Transverse colon (tissue), 4 donors: ENCODE measurements at regions not wholly inside any gene's neighbourhood (a gene's known extent, or its start where the extent isn't known, plus 50 kb on each side); places are given as distances from the start of the nearest gene placed in this dataset.

Experiments
- DNase-seq: peaks from one replicate; pipeline ENCODE4 v3.0.0-alpha.2; 2019
- H3K27ac ChIP-seq, 4 donors: fragments of 200-600 bp; sonication (generic); 2 replicates each; pipeline ENCODE4 v1.5.1; 2016 to 2018; ENCODE audit warnings: inconsistent platforms in 4 of 4
- H3K27me3 ChIP-seq: fragments of 200-600 bp; sonication (generic); 2 replicates; pipeline ENCODE4 v1.5.1; 2017; ENCODE audit warnings: inconsistent platforms
- H3K36me3 ChIP-seq, 4 donors: fragments of 200-600 bp; sonication (generic); 2 replicates each; pipeline ENCODE4 v1.5.1; 2017 to 2019; ENCODE audit warnings: inconsistent platforms in 4 of 4
- H3K4me1 ChIP-seq, 4 donors: fragments of 200-600 bp; sonication (generic); 2 replicates each; pipeline ENCODE4 v1.5.1; 2017 to 2020; ENCODE audit warnings: inconsistent platforms in 4 of 4
- H3K4me3 ChIP-seq, 4 donors: fragments of 200-600 bp; sonication (generic); 1 replicate in 1 of 4; 2 replicates in 3 of 4; pipeline versions ENCODE4 v1.5.1 to v1.6.1; 2017 to 2019; ENCODE audit warnings: inconsistent platforms in 4 of 4
- H3K9me3 ChIP-seq, 2 donors: fragments of 200-600 bp; sonication (generic); 2 replicates each; pipeline ENCODE4 v1.5.1; 2017 to 2019; ENCODE audit warnings: inconsistent platforms in 2 of 2
- EP300 ChIP-seq: sonication (generic); formaldehyde crosslinking; IDR thresholded peaks from one replicate; pipeline ENCODE4 v1.6.1; 2017; ENCODE audit warnings: antibody characterized with exemption, low read depth
- POLR2A ChIP-seq: fragments of 450-650 bp; IDR thresholded peaks from one replicate; pipeline ENCODE4 v1.6.1; 2016; ENCODE audit warnings: antibody characterized with exemption, mild to moderate bottlenecking, moderate library complexity
- POLR2AphosphoS5 ChIP-seq, 3 donors: sonication (generic); formaldehyde crosslinking; IDR thresholded peaks; one replicate each; pipeline ENCODE4 v1.6.1; 2016; ENCODE audit warnings: antibody characterized with exemption in 3 of 3
- WGBS, 2 donors: methylation state at CpG; one replicate each; pipeline ENCODE4 v1.1.5; 2018; ENCODE audit warnings: low coverage in 1 of 2; 5-methylcytosine and 5-hydroxymethylcytosine counted together
- in situ Hi-C, 4 donors: fragments of 200-750 bp; cut with MboI; loops; one replicate each; pipeline versions ENCODE4 v1.15.0 to v1.15.1; 2017; ENCODE audit warnings: low sequenced_read_pairs in 3 of 4, low pct_ligation_motif_present in 1 of 4, low pct_unique_long_range_greater_than_20kb in 1 of 4
- intact Hi-C: fragments of 100-400 bp; cut with DNase I; formaldehyde crosslinking; loops from one replicate; pipeline ENCODE4 v1.15.1; 2023; ENCODE audit warnings: low total_unique reads
- TF ChIP-seq, protein P1 (sequence below), 5 experiments: fragments of 200-600 bp in 3 of 5; fragments of 450-650 bp in 2 of 5; sonication (generic) in 3 of 5; IDR thresholded peaks; 1 replicate in 2 of 5; 2 replicates in 3 of 5; pipeline ENCODE4 v1.5.1; 2016 to 2017; ENCODE audit warnings: antibody characterized with exemption in 5 of 5, inconsistent platforms in 3 of 5, mild to moderate bottlenecking in 2 of 5, moderate library complexity in 1 of 5

DNA sequence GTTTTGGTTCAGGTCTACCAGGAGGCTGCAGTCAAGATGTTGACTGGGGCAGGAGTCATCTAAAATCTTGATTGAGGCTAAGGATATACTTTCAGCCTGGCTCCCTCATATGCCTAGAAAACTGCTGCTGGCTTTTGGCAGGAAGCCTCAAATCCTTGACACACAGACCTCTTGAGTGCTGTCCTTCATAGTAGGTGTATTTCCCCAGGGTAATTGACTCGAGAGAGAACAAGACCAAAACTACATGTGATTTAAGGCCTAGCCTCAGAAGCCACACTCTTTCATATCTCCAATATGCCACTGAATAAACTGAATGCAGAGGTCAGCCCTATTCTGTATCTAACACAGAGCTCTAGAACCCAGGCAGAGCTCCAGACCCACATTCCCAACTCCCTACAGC is 402.3 kb upstream of the ADAMTS16 start:
- TF ChIP-seq POLR2AphosphoS5 (IDR thresholded peaks at IDR 0.05): no peak
- TF ChIP-seq, protein P1, sequence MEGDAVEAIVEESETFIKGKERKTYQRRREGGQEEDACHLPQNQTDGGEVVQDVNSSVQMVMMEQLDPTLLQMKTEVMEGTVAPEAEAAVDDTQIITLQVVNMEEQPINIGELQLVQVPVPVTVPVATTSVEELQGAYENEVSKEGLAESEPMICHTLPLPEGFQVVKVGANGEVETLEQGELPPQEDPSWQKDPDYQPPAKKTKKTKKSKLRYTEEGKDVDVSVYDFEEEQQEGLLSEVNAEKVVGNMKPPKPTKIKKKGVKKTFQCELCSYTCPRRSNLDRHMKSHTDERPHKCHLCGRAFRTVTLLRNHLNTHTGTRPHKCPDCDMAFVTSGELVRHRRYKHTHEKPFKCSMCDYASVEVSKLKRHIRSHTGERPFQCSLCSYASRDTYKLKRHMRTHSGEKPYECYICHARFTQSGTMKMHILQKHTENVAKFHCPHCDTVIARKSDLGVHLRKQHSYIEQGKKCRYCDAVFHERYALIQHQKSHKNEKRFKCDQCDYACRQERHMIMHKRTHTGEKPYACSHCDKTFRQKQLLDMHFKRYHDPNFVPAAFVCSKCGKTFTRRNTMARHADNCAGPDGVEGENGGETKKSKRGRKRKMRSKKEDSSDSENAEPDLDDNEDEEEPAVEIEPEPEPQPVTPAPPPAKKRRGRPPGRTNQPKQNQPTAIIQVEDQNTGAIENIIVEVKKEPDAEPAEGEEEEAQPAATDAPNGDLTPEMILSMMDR (IDR thresholded peaks at IDR 0.05): no peak
- no peak for TF ChIP-seq POLR2A
- no peak for TF ChIP-seq EP300
- H3K4me1 ChIP-seq: no peaks in the 10 kb centered on the region
- no peaks in the 10 kb centered on the region for H3K27me3 ChIP-seq
- H3K27ac ChIP-seq: no peak overlapping the region
- no peaks in the 10 kb centered on the region for H3K36me3 ChIP-seq
- no peak overlapping the region for H3K4me3 ChIP-seq
- WGBS, 2 donors: 29% methylated on average over 1 of the region's 1 CpG; no CpG with 5 or more reads in 1 of the 2 donors
- H3K9me3 ChIP-seq: no peaks in the 10 kb centered on the region
- no peak for DNase-seq
- in situ Hi-C loops: no loop called here
- intact Hi-C loops: no loop called here

DNA sequence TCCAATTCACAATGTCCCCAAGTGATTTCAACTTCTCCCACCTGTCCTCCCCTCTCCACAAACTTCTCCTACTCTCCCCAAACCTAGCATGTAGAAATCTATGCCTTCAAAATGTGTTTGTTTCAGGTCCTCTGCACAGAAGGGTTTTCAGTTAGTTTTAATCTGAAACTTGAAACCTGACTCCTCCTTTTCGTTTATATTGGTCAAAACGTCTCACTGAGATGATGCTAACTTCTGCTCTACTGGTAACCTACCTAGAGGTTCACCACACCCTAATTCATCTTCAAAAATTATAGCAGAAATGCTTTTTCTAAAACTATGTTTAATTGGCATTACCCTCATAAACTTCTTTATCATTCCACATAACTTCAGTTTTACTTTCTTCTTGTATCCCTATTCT is 401.8 kb upstream of the ADAMTS16 start:
- intact Hi-C loops (no loop called here), in situ Hi-C loops (no loop called here)
- no peaks in the 10 kb centered on the region for H3K9me3 ChIP-seq

DNA sequence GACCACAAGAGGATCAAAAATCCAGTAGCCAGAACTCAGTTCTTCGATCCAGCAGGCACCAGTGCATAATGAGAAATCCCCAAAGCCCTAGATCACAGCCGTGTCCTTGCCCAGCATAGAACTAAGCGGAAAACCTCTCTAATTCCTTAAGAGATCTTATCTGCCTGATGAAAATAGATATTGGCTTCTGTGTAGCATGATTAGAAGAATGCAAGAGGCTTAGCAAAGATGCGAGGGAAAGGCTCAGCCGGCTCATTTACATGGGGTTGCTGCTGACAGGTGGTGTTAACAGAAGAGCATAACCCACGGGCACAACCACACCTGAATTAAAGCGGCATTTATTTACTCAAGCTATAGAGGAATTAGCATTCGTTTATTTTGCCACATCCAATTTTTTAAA is 400.0 kb upstream of the ADAMTS16 start:
- TF ChIP-seq, protein P1 (IDR thresholded peaks at IDR 0.05): no peak
- TF ChIP-seq EP300 (no peak), POLR2AphosphoS5 (IDR thresholded peaks at IDR 0.05) (no peak), POLR2A (no peak)
- Histone ChIP-seq H3K4me3 (no peak overlapping the region), H3K9me3 (no peaks in the 10 kb centered on the region), H3K36me3 (no peaks in the 10 kb centered on the region), H3K4me1 (no peaks in the 10 kb centered on the region), H3K27me3 (no peaks in the 10 kb centered on the region), H3K27ac (no peak overlapping the region)
- 60 to 70% methylated on average over 6 to 8 of the region's 8 CpGs for WGBS, 2 donors
- in situ Hi-C loops: no loop called here
- no peak for DNase-seq
- intact Hi-C loops: no loop called here

More for the DNA sequence above, 401.8 kb upstream of the ADAMTS16 start:
- H3K4me1 ChIP-seq: no peaks in the 10 kb centered on the region
- H3K27ac ChIP-seq: no peak overlapping the region
- DNase-seq: no peak
- no peaks in the 10 kb centered on the region for H3K27me3 ChIP-seq
- TF ChIP-seq POLR2A (no peak), POLR2AphosphoS5 (IDR thresholded peaks at IDR 0.05) (no peak), EP300 (no peak)
- TF ChIP-seq, protein P1 (IDR thresholded peaks at IDR 0.05): no peak
- 24 to 54% methylated on average over 2 of the region's 2 CpGs for WGBS, 2 donors
- no peaks in the 10 kb centered on the region for H3K36me3 ChIP-seq
- H3K4me3 ChIP-seq: no peak overlapping the region

DNA sequence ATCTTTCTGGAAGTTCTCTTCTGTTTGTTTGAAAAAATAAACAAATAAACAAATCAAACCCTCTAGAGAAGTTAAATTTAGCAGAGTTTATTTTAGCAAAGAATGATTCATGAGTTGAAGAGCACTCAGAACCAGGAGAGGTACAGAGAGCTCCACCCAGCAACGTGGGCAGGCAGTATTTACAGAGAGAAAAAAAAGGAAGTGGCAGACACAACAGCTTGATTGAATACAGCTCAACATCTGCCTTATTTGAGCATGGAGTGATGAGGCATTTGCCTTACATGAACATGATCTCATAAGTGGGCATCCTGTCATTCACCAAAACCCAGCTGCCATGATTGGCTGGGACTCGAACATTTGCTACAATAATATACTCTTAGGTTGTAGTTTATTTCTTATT is 381.6 kb upstream of the ADAMTS16 start:
- in situ Hi-C loops: no loop called here

More for the DNA sequence above, 381.6 kb upstream of the ADAMTS16 start:
- TF ChIP-seq POLR2A (no peak), EP300 (no peak), POLR2AphosphoS5 (IDR thresholded peaks at IDR 0.05) (no peak)
- TF ChIP-seq, protein P1 (IDR thresholded peaks at IDR 0.05): no peak
- Histone ChIP-seq H3K27me3 (no peaks in the 10 kb centered on the region), H3K4me1 (no peaks in the 10 kb centered on the region), H3K9me3 (no peaks in the 10 kb centered on the region), H3K36me3 (no peaks in the 10 kb centered on the region), H3K4me3 (no peak overlapping the region), H3K27ac (no peak overlapping the region)
- DNase-seq: no peak
- intact Hi-C loops: no loop called here
- WGBS, 2 donors: 0 to 42% methylated on average over 1 to 2 of the region's 2 CpGs
